CD8-positive, alpha-beta memory T cell (primary cell): ENCODE measurements at regions not wholly inside any gene's neighbourhood (a gene's known extent, or its start where the extent isn't known, plus 50 kb on each side); places are given as distances from the start of the nearest gene placed in this dataset.

ENCODE experiments used
- CTCF ChIA-PET: fragments of 350-600 bp; sonication (Branson Sonifier 250); formaldehyde crosslinking; loops from one replicate; lab custom pipeline; 2021; ENCODE audit warnings: antibody characterized with exemption; lab: Charles Lee
- POLR2A ChIA-PET: fragments of 350-600 bp; sonication (Branson Sonifier 250); formaldehyde crosslinking; loops from one replicate; lab custom pipeline; 2021; ENCODE audit warnings: antibody characterized with exemption; lab: Charles Lee
- DNase-seq, 5 donors: peaks; one replicate each; pipeline versions ENCODE4 v3.0.0 to v3.0.0-alpha.2; 2020 to 2022; ENCODE audit warnings: mixed read lengths in 1 of 5
- H3K27ac ChIP-seq: one replicate; pipeline ENCODE4 v1.7.0; 2013; ENCODE audit warnings: low read depth, mild to moderate bottlenecking, low read length, moderate library complexity
- H3K27me3 ChIP-seq: 2 replicates; pipeline ENCODE4 v1.7.0; 2013; ENCODE audit warnings: low read length, mild to moderate bottlenecking; ENCODE audit not compliant: insufficient read depth, poor library complexity, severe bottlenecking
- H3K36me3 ChIP-seq: 2 replicates; pipeline ENCODE4 v1.7.0; 2013; ENCODE audit warnings: mild to moderate bottlenecking, low read length, moderate library complexity; ENCODE audit not compliant: insufficient read depth
- H3K4me1 ChIP-seq: 2 replicates; pipeline ENCODE4 v1.7.0; 2013; ENCODE audit warnings: mild to moderate bottlenecking, low read length, moderate library complexity; ENCODE audit not compliant: insufficient read depth
- H3K4me3 ChIP-seq: 2 replicates; pipeline ENCODE4 v1.7.0; 2013; ENCODE audit warnings: mild to moderate bottlenecking, low read length
- H3K9me3 ChIP-seq: 2 replicates; pipeline ENCODE4 v1.7.0; 2013; ENCODE audit warnings: mild to moderate bottlenecking, low read length
- H3K27ac Mint-ChIP-seq, 8 donors: one replicate each; pipeline ENCODE4 v1.8.0; 2020 to 2021; ENCODE audit warnings: mixed read lengths in 8 of 8, mild to moderate bottlenecking in 6 of 8, inconsistent platforms in 3 of 8, moderate library complexity in 3 of 8
- H3K27me3 Mint-ChIP-seq, 2 donors: one replicate each; pipeline ENCODE4 v1.8.0; 2020 to 2021; ENCODE audit warnings: mixed read lengths in 2 of 2, mild to moderate bottlenecking in 1 of 2, moderate library complexity in 1 of 2
- H3K36me3 Mint-ChIP-seq, 3 donors: one replicate each; pipeline ENCODE4 v1.8.0; 2020 to 2021; ENCODE audit warnings: mixed read lengths in 3 of 3, inconsistent platforms in 1 of 3, mild to moderate bottlenecking in 1 of 3
- H3K4me1 Mint-ChIP-seq, 3 donors: one replicate each; pipeline ENCODE4 v1.8.0; 2020 to 2021; ENCODE audit warnings: mixed read lengths in 3 of 3, inconsistent platforms in 1 of 3, mild to moderate bottlenecking in 1 of 3
- H3K4me3 Mint-ChIP-seq, 7 donors: one replicate each; pipeline ENCODE4 v1.8.0; 2020 to 2021; ENCODE audit warnings: mixed read lengths in 7 of 7, mild to moderate bottlenecking in 6 of 7, moderate library complexity in 4 of 7, inconsistent platforms in 2 of 7
- H3K9me3 Mint-ChIP-seq, 5 donors: one replicate each; pipeline ENCODE4 v1.8.0; 2020 to 2022; ENCODE audit warnings: mixed read lengths in 5 of 5, mild to moderate bottlenecking in 3 of 5, moderate library complexity in 2 of 5, inconsistent platforms in 1 of 5

DNA sequence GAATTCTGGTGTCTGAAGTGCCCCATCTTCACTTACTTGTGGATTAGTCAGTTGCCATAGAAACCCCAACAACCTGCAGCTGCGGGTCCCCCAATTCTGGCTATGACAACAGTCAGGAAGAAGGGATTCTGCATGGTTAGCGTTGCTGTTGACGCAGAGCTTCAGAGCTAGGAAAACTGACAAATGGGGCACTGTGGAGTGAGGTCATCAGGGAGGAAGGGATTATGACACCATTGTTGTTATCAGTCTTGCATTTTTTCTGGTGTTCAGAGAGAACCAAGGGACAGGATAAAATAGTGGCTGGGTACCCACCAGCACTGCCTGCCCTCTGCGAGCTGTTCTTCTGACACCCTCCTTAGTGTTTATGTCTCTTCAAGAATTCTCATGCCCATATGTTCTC lies 367.7 kb upstream of the ARRDC4 start:
- H3K4me3 ChIP-seq, result no peak overlapping the region
- Mint-ChIP-seq H3K27me3 (no peaks in the 10 kb centered on the region), H3K9me3 (peaks cover 0 to 11% (median 2%) of the 10 kb centered on the region in 5 donors), H3K4me3 (no peak overlapping the region), H3K4me1 (no peaks in the 10 kb centered on the region), H3K36me3 (no peaks in the 10 kb centered on the region), H3K27ac (no peak overlapping the region)
- no peak for DNase-seq
- ChIA-PET CTCF (no interaction called here), POLR2A (no interaction called here)
- H3K9me3 ChIP-seq, result no peaks in the 10 kb centered on the region
- H3K4me1 ChIP-seq, result no peaks in the 10 kb centered on the region
- no peak overlapping the region for H3K27ac ChIP-seq
- no peaks in the 10 kb centered on the region for H3K36me3 ChIP-seq
- no peaks in the 10 kb centered on the region for H3K27me3 ChIP-seq

DNA sequence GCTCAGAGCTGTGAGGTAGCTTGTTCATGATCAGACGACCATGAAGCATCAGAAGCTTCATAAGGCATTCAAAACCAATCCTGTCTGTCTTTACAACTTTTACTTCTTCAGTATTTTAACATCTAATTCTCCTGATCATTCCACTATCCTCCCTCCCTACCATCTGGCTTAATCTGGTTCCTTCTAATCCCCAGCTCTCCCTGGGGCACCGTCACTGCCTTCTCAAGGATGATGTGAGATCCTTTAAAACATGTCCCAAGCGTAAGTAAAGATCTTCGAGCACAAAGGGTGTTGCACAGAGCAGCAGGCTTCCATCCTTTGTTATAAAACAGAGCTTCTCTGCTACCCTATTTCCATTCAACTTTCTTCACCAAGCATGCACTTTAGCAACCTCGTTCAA lies 362.7 kb upstream of the ARRDC4 start:
- H3K27me3 Mint-ChIP-seq, result no peaks in the 10 kb centered on the region
- H3K27ac Mint-ChIP-seq, result no peak overlapping the region
- Histone ChIP-seq H3K27me3 (no peaks in the 10 kb centered on the region), H3K27ac (no peak overlapping the region), H3K9me3 (no peaks in the 10 kb centered on the region), H3K4me1 (no peaks in the 10 kb centered on the region), H3K36me3 (no peaks in the 10 kb centered on the region), H3K4me3 (no peak overlapping the region)
- no peak overlapping the region for H3K4me3 Mint-ChIP-seq
- no peaks in the 10 kb centered on the region for H3K4me1 Mint-ChIP-seq
- peaks cover 0 to 2% (median 0%) of the 10 kb centered on the region in 5 donors for H3K9me3 Mint-ChIP-seq
- POLR2A ChIA-PET, result no interaction called here
- DNase-seq, result no peak
- CTCF ChIA-PET, result no interaction called here
- H3K36me3 Mint-ChIP-seq, result no peaks in the 10 kb centered on the region

GRCh38 chr15:97598353-97598798 lies 362.1 kb upstream of the ARRDC4 start:
- CTCF ChIA-PET, result no interaction called here
- Mint-ChIP-seq H3K9me3 (peaks cover 0 to 2% (median 0%) of the 10 kb centered on the region in 5 donors), H3K4me1 (no peaks in the 10 kb centered on the region)

GRCh38 chr15:97600190-97600589 lies 360.3 kb upstream of the ARRDC4 start:
- Histone ChIP-seq H3K27ac (no peak overlapping the region), H3K4me3 (no peak overlapping the region), H3K27me3 (no peaks in the 10 kb centered on the region), H3K36me3 (no peaks in the 10 kb centered on the region), H3K4me1 (no peaks in the 10 kb centered on the region), H3K9me3 (no peaks in the 10 kb centered on the region)
- Mint-ChIP-seq H3K9me3 (peaks cover 0 to 2% (median 0%) of the 10 kb centered on the region in 5 donors), H3K4me3 (no peak overlapping the region), H3K27ac (no peak overlapping the region), H3K27me3 (no peaks in the 10 kb centered on the region), H3K4me1 (no peaks in the 10 kb centered on the region), H3K36me3 (no peaks in the 10 kb centered on the region)
- CTCF ChIA-PET, result no interaction called here
- POLR2A ChIA-PET, result no interaction called here
- DNase-seq, result no peak

More at GRCh38 chr15:97598353-97598798, 362.1 kb upstream of the ARRDC4 start:
- Mint-ChIP-seq H3K27ac (no peak overlapping the region), H3K4me3 (no peak overlapping the region), H3K27me3 (no peaks in the 10 kb centered on the region), H3K36me3 (no peaks in the 10 kb centered on the region)
- Histone ChIP-seq H3K36me3 (no peaks in the 10 kb centered on the region), H3K4me1 (no peaks in the 10 kb centered on the region), H3K9me3 (no peaks in the 10 kb centered on the region), H3K4me3 (no peak overlapping the region), H3K27me3 (no peaks in the 10 kb centered on the region), H3K27ac (no peak overlapping the region)
- no peak for DNase-seq
- POLR2A ChIA-PET, result no interaction called here

- ChIA-PET CTCF (no interaction called here), POLR2A (no interaction called here)
- Mint-ChIP-seq H3K36me3 (no peaks in the 10 kb centered on the region), H3K4me3 (no peak overlapping the region), H3K27ac (no peak overlapping the region), H3K9me3 (peaks cover 0 to 8% (median 7%) of the 10 kb centered on the region in 5 donors), H3K4me1 (no peaks in the 10 kb centered on the region), H3K27me3 (no peaks in the 10 kb centered on the region)
- no peaks in the 10 kb centered on the region for H3K36me3 ChIP-seq
- H3K9me3 ChIP-seq, result no peaks in the 10 kb centered on the region
- no peaks in the 10 kb centered on the region for H3K27me3 ChIP-seq
- H3K4me1 ChIP-seq, result no peaks in the 10 kb centered on the region
- H3K27ac ChIP-seq, result no peak overlapping the region
- no peak for DNase-seq
- no peak overlapping the region for H3K4me3 ChIP-seq
Observed at GRCh38 chr15:97604677-97605076, 355.8 kb upstream of the ARRDC4 start.

GRCh38 chr15:97615114-97615513 lies 345.4 kb upstream of the ARRDC4 start:
- Histone ChIP-seq H3K9me3 (no peaks in the 10 kb centered on the region), H3K27me3 (no peaks in the 10 kb centered on the region), H3K4me3 (no peak overlapping the region), H3K4me1 (no peaks in the 10 kb centered on the region), H3K27ac (no peak overlapping the region), H3K36me3 (no peaks in the 10 kb centered on the region)
- Mint-ChIP-seq H3K4me3 (no peak overlapping the region), H3K36me3 (peaks cover 0 to 4% (median 0%) of the 10 kb centered on the region in 3 donors), H3K9me3 (peaks cover 8 to 54% (median 17%) of the 10 kb centered on the region in 5 donors), H3K27ac (no peak overlapping the region), H3K27me3 (no peaks in the 10 kb centered on the region), H3K4me1 (no peaks in the 10 kb centered on the region)
- ChIA-PET CTCF (no interaction called here), POLR2A (no interaction called here)
- DNase-seq, result no peak

DNA sequence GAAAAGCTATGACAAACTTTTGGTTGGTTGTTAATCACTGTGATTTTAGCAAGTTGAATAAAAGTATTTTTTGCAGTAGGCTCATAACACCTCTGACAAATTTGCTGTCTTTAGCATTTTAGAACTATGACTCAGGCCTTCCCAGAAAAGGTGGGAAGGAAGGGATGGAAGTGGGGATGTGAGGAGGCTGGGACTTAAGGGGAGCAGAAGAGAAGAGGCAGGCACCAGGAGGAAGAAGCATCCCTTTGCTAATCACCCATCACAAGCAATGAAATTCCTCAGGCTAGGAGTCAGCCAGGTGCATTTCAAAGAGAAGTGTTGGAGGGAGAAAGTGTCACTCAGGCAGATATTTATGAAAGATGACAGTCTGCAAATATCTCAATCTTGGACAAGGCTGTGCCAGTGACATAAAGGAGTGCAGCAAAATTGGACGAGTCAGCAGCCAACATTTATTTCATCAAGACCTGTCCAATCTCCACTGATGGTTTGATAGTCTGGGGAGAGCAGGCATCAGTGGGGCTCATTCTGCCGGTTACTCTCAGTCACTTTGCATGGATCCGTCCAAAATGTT lies 337.3 kb upstream of the ARRDC4 start:
- H3K27me3 Mint-ChIP-seq, result no peaks in the 10 kb centered on the region
- H3K27ac Mint-ChIP-seq, result no peak overlapping the region
- Histone ChIP-seq H3K27me3 (no peaks in the 10 kb centered on the region), H3K27ac (no peak overlapping the region), H3K36me3 (no peaks in the 10 kb centered on the region), H3K4me3 (no peak overlapping the region), H3K9me3 (no peaks in the 10 kb centered on the region), H3K4me1 (no peaks in the 10 kb centered on the region)
- DNase-seq, result no peak
- no peaks in the 10 kb centered on the region for H3K4me1 Mint-ChIP-seq
- H3K36me3 Mint-ChIP-seq, result no peaks in the 10 kb centered on the region
- CTCF ChIA-PET, result no interaction called here
- H3K9me3 Mint-ChIP-seq, result peaks cover 0 to 29% (median 5%) of the 10 kb centered on the region in 5 donors
- H3K4me3 Mint-ChIP-seq, result no peak overlapping the region
- POLR2A ChIA-PET, result no interaction called here

DNA sequence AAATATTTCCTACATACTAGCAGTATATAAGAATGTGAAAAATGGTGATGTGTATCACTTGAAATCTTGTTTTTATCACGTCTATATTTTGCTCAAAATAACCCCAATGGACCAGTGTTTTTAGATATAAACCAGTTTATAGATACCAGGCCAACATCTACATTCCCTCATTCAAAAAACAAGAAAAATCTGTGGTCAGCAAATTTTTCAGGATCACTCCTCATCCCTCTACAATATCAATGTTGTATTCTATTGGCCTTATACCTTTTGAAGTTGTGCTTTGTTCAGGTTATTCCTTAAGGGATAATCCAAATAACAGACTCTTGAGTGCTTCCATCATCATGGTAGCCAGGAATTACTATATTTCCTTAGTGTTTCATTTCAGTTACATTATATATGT lies 332.9 kb upstream of the ARRDC4 start:
- Histone ChIP-seq H3K36me3 (no peaks in the 10 kb centered on the region), H3K27me3 (no peaks in the 10 kb centered on the region), H3K9me3 (no peaks in the 10 kb centered on the region), H3K4me3 (no peak overlapping the region), H3K27ac (no peak overlapping the region), H3K4me1 (no peaks in the 10 kb centered on the region)
- Mint-ChIP-seq H3K27ac (no peak overlapping the region), H3K27me3 (no peaks in the 10 kb centered on the region), H3K4me3 (no peak overlapping the region), H3K4me1 (no peaks in the 10 kb centered on the region), H3K36me3 (no peaks in the 10 kb centered on the region), H3K9me3 (peaks cover 4 to 26% (median 5%) of the 10 kb centered on the region in 5 donors)
- CTCF ChIA-PET, result no interaction called here
- DNase-seq, result no peak
- POLR2A ChIA-PET, result no interaction called here
